ENCODE measurements at regions not wholly inside any gene's neighbourhood (a gene's known extent, or its start where the extent isn't known, plus 50 kb on each side); places are given as distances from the start of the nearest gene placed in this dataset.
"Not testable (repeated sequence)": the region's sequence is repeated elsewhere in the genome, so short reads cannot be mapped to it uniquely, and the experiment has no call there.

DNA sequence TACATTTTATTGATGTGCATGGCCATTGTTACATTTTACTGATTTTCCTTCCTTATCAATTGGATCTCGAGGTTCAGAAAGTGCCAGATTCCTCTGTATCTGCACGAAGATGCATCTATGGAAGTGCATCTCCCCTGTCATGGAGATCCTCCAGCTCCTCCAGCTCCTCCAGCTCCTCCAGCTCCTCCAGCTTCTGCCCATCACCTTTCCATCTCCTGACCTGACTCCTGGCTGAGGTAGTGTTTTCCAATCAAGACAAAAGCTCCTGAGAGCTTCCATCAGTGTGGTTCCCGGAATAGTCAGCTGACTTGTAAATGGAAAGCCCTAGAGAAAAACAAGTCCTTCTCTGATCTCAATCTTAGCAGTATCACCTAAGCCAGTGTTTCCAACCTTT is 90.8 kb upstream of the KLF6 start:
- H3K4me3 ChIP-seq (ENCODE audit: control insufficient read depth, low read depth, low read length) = no peak overlapping the region
- TF ChIP-seq, protein P1, sequence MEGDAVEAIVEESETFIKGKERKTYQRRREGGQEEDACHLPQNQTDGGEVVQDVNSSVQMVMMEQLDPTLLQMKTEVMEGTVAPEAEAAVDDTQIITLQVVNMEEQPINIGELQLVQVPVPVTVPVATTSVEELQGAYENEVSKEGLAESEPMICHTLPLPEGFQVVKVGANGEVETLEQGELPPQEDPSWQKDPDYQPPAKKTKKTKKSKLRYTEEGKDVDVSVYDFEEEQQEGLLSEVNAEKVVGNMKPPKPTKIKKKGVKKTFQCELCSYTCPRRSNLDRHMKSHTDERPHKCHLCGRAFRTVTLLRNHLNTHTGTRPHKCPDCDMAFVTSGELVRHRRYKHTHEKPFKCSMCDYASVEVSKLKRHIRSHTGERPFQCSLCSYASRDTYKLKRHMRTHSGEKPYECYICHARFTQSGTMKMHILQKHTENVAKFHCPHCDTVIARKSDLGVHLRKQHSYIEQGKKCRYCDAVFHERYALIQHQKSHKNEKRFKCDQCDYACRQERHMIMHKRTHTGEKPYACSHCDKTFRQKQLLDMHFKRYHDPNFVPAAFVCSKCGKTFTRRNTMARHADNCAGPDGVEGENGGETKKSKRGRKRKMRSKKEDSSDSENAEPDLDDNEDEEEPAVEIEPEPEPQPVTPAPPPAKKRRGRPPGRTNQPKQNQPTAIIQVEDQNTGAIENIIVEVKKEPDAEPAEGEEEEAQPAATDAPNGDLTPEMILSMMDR (IDR thresholded peaks at IDR 0.05; ENCODE audit: control insufficient read depth, insufficient read depth, low read depth, low read length, missing control alignments) = no peak
- DNase-seq (ENCODE audit: low read depth) = no peak

DNA sequence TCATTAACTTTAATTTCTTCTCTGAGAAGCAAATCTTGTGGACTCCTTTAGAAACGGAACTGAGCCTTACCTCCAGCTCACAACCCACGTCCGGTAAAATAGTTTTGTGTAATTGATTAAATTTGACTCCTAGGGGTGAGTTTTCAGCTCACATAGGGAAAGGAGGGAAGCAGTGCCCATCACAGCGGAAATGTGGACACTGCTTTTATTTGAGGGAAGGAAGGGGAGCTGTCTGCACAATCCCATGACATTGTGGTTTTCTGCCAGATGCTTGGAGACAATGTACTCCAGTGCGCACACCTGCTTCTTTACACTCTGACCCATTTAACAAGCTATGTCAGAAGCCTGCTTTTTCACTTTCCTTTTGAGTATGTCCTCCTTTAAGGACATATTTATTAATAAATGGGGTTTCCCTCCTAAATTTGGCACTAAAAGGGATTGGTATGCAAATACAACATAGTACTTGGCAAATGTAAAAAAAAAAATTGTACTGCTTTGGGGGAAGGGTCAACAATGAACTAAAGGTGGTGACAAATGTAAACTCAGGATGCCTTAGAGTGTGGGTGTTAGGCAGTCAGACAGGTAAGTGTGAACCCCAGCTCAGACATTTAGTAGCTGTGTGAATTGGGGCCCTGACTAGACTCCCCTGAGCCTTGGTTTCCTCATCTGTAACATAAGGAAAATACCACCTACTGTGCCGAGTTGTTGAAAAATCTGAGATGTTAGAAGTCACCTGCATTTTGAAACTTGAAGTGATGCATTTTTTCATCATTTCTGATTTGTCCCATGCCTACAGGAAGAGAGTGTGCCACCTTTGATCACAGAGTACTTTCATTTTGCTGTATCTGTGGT is 90.2 kb upstream of the KLF6 start:
- no peak for DNase-seq (ENCODE audit: low read depth)
- TF ChIP-seq, protein P1 (IDR thresholded peaks at IDR 0.05; ENCODE audit: control insufficient read depth, insufficient read depth, low read depth, low read length, missing control alignments) = no peak
- H3K4me3 ChIP-seq (ENCODE audit: control insufficient read depth, low read depth, low read length) = no peak overlapping the region

DNA sequence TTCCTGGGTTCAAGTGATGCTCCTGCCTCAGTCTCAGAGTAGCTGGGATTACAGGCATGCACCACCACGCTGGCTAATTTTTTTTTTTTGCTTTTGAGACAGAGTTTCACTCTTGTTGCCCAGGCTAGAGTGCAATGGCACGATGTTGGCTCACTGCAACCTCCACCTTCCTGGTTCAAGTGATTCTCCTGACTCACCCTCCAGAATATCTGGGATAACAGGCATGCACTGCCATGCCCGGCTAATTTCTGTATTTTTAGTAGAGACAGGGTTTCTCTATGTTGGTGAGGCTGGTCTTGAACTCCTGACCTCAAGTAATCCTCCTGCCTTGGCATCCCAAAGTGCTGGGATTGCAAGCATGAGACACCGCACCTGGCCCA is 89.6 kb upstream of the KLF6 start:
- DNase-seq (ENCODE audit: low read depth); H3K4me3 ChIP-seq (ENCODE audit: control insufficient read depth, low read depth, low read length): not testable (repeated sequence)

DNA sequence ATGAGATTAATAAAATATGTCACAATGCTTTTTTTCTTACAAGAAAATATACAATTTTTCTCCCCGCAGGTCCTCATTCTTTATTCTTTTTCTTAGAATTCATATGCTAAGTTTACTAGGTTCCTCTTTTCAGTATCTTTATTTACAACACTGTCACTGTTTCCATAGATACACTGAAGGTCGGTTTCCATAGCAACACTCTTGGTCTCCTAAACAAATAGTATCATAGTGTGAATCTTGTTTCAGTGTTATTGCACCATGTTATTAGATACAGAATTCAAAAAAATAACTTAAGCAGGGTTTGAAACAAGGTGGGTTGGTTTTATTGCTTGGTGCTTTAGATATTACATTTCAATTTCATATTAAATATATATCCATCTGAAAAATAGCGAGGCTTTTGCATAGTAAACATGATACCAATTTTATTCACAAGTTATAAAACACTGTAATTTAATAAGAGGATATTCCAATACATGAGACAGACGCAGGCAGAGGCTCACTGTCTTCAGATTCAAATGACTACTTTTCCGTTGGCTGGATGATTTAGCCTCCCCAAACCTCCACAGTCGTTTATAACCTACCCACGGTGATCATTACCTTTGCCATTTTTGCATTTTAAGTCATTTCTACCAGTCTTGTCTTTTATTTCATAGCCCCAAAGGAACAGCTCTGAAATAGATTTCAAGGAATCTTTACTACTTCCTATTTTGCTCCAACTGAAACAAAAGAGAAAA is 88.9 kb upstream of the KLF6 start:
- no peak for DNase-seq (ENCODE audit: low read depth)

DNA sequence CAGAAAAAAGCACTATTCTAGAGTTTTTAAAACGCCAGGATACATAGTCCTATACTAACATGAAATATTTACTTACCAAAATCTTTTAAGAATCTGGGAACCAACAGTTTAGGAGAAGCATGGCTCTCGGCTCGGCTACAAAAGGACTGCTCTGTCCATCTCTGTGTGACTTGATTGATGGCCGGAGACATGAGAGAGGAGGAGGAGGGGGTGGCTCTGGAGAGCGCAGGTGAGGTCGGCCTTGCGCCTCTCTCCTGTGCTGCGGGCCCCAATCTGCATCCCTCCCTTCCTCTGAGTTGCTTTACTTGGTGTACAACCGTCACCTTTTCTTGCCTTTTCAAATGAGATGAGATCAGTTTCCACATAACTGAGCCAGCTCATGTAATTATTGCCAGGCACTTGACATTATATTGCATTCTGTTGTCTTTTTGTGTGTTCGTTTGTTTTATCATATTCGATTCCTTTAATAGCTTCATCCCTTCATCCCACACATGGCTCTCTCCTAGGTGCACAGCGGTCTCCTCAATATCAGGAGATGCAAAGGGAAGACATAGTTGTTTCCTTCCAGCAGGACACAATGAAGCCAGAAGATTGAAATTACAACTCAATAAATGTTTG is 87.8 kb upstream of the KLF6 start:
- no peak overlapping the region for H3K4me3 ChIP-seq (ENCODE audit: control insufficient read depth, low read depth, low read length)
- TF ChIP-seq, protein P1 (IDR thresholded peaks at IDR 0.05; ENCODE audit: control insufficient read depth, insufficient read depth, low read depth, low read length, missing control alignments) = no peak

More for the DNA sequence above, 88.9 kb upstream of the KLF6 start:
- TF ChIP-seq, protein P1 (IDR thresholded peaks at IDR 0.05; ENCODE audit: control insufficient read depth, insufficient read depth, low read depth, low read length, missing control alignments) = no peak
- H3K4me3 ChIP-seq (ENCODE audit: control insufficient read depth, low read depth, low read length) = no peak overlapping the region

DNA sequence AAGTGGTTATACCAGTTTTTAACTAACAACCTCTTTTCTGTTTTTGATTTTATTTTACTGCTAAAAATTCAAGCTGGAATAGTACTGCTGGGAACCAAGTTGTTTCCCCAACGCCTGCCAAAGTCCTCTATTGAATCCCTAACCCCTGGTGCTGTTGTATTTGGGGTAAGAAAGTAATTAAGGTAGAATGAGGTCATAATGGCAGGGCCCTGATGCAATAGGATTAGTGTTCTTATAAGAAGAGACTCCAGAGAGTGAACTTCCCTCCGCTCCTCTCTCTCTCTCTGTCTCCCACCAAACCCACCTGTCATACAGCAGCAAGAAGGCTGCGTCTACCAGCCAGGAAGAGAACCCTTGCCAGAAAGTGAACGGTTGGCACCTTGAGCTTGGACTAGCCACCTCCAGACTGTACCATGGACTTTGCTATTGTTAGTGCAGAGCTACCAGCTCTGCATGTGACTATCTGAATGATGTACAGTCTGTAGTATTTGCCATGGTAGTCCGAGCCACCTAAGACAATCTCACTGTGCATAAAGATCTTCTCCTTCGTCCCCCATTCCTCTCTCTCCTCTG is 86.5 kb upstream of the KLF6 start:
- H3K4me3 ChIP-seq (ENCODE audit: control insufficient read depth, low read depth, low read length) = no peak overlapping the region
- no peak for DNase-seq (ENCODE audit: low read depth)
- TF ChIP-seq, protein P1 (IDR thresholded peaks at IDR 0.05; ENCODE audit: control insufficient read depth, insufficient read depth, low read depth, low read length, missing control alignments) = no peak

More for the DNA sequence above, 87.8 kb upstream of the KLF6 start:
- no peak for DNase-seq (ENCODE audit: low read depth)

Data from AG09309 (cell line).